CD4-positive, alpha-beta T cell (primary cell): ENCODE measurements at regions not wholly inside any gene's neighbourhood (a gene's known extent, or its start where the extent isn't known, plus 50 kb on each side); places are given as distances from the start of the nearest gene placed in this dataset.

Source experiments
- ATAC-seq: fragments of 200-7000 bp; cut with Tn5 transposase; one replicate; pipeline ENCODE4 v1.10.0; 2022; ENCODE audit warnings: mild to moderate bottlenecking; ENCODE audit not compliant: poor library complexity
- CTCF ChIA-PET: fragments of 350-600 bp; sonication (Branson Sonifier 250); formaldehyde crosslinking; loops from one replicate; lab custom pipeline; 2021; ENCODE audit warnings: antibody characterized with exemption, inconsistent platforms; lab: Charles Lee
- POLR2A ChIA-PET: fragments of 350-600 bp; sonication (Branson Sonifier 250); formaldehyde crosslinking; loops from one replicate; lab custom pipeline; 2021; ENCODE audit warnings: antibody characterized with exemption, inconsistent platforms; lab: Charles Lee
- DNase-seq, 14 experiments: peaks; one replicate each; pipeline ENCODE4 v3.0.0-alpha.2; 2013 to 2020; ENCODE audit warnings: mixed read lengths in 2 of 14
- H3K27ac ChIP-seq, 2 donors: one replicate each; pipeline versions ENCODE4 v1.5.1 to v1.7.0; 2013; ENCODE audit warnings: low read length in 2 of 2, low read depth in 1 of 2, mild to moderate bottlenecking in 1 of 2
- H3K27me3 ChIP-seq, 2 experiments: 1 replicate in 1 of 2; 2 replicates in 1 of 2; pipeline versions ENCODE4 v1.6.1 to v1.7.0; 2013; ENCODE audit warnings: low read length in 2 of 2, control low read depth in 1 of 2, mild to moderate bottlenecking in 1 of 2, moderate library complexity in 1 of 2; ENCODE audit not compliant: insufficient read depth in 2 of 2, control insufficient read depth in 1 of 2
- H3K36me3 ChIP-seq: one replicate; pipeline ENCODE4 v1.6.1; 2013; ENCODE audit warnings: low read length, control low read depth; ENCODE audit not compliant: insufficient read depth
- H3K4me1 ChIP-seq: one replicate; pipeline ENCODE4 v1.6.1; 2013; ENCODE audit warnings: low read length, control low read depth; ENCODE audit not compliant: insufficient read depth
- H3K4me3 ChIP-seq: one replicate; pipeline ENCODE4 v1.5.1; 2013; ENCODE audit warnings: mild to moderate bottlenecking, low read length, moderate library complexity
- H3K9me3 ChIP-seq, 2 experiments: 1 replicate in 1 of 2; 2 replicates in 1 of 2; pipeline versions ENCODE4 v1.6.1 to v1.7.0; 2013; ENCODE audit warnings: low read length in 2 of 2, mild to moderate bottlenecking in 2 of 2, control low read depth in 1 of 2, moderate library complexity in 1 of 2; ENCODE audit not compliant: control insufficient read depth in 1 of 2, insufficient read depth in 1 of 2
- H3K27ac Mint-ChIP-seq: one replicate; pipeline ENCODE4 v1.8.0; 2020; ENCODE audit warnings: mixed read lengths
- H3K27me3 Mint-ChIP-seq: one replicate; pipeline ENCODE4 v1.8.0; 2021; ENCODE audit warnings: mixed read lengths
- H3K36me3 Mint-ChIP-seq: one replicate; pipeline ENCODE4 v1.8.0; 2021; ENCODE audit warnings: low read depth, mixed read lengths
- H3K4me1 Mint-ChIP-seq: one replicate; pipeline ENCODE4 v1.8.0; 2021; ENCODE audit warnings: low read depth, mixed read lengths
- H3K4me3 Mint-ChIP-seq: one replicate; pipeline ENCODE4 v1.8.0; 2020; ENCODE audit warnings: mild to moderate bottlenecking, mixed read lengths
- H3K9me3 Mint-ChIP-seq: one replicate; pipeline ENCODE4 v1.8.0; 2020; ENCODE audit warnings: mixed read lengths
- intact Hi-C, 2 experiments: fragments of 100-400 bp; cut with DNase I in 1 of 2; cut with micrococcal nuclease in 1 of 2; formaldehyde crosslinking; loops; one replicate each; pipeline versions ENCODE4 v1.15.1 to v1.9.0; 2023 to 2025; cut with DNase I, micrococcal nuclease
- TF ChIP-seq, protein P1 (sequence below): fragments of 200-600 bp; IDR thresholded peaks from one replicate; pipeline ENCODE4 v1.8.0; 2022; ENCODE audit warnings: antibody characterized with exemption, mild to moderate bottlenecking

DNA sequence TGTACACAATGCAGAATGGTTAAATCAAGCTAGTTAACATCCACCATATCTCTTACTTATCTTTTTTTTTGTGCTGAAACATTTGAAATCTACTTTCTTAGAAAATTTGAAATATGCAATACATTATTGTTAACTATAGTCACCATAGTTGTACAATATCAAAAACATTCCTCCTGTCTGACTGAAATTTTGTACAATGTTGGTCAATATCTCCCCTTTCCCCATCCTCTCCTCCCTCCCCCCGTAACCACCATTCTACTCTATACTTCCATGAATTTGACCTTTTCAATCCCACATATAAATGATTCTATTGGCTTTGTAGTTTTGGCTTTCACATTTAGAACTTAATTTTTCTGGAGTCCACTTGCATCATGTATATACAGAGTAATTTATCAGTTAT, 63.5 kb upstream of the DCD start:
- CTCF ChIA-PET: no interaction called here
- intact Hi-C loops: no loop called here
- POLR2A ChIA-PET: no interaction called here

DNA sequence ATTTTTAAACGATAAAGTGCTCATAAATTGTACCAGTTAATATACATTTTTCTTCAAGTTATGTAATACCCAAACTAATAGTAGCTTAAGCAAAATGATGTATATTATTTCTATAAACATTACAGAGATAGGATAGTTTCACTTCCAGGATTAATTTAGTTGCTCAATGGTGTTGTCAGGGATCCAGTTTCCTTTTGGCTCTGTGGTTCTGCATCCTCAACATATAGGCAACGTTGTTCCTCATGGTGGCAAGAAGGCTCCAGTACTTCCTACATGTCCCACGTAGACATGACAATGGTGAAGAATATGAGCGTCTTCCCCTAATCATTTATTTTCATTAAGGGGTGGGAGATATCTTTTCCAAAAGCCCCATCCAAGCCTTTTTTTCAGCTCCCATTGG, 60.7 kb upstream of the DCD start:
- CTCF ChIA-PET: no interaction called here
- H3K4me3 ChIP-seq: no peak overlapping the region

More for the DNA sequence above, 63.5 kb upstream of the DCD start:
- H3K27ac ChIP-seq: no peak overlapping the region
- Mint-ChIP-seq H3K9me3 (no peaks in the 10 kb centered on the region), H3K27me3 (peaks cover 29% of the 10 kb centered on the region), H3K27ac (no peak overlapping the region), H3K4me3 (no peak overlapping the region), H3K4me1 (no peaks in the 10 kb centered on the region), H3K36me3 (no peaks in the 10 kb centered on the region)
- no peaks in the 10 kb centered on the region for H3K4me1 ChIP-seq
- ATAC-seq: no peak
- H3K36me3 ChIP-seq: no peaks in the 10 kb centered on the region
- H3K27me3 ChIP-seq: no peaks in the 10 kb centered on the region
- TF ChIP-seq, protein P1, sequence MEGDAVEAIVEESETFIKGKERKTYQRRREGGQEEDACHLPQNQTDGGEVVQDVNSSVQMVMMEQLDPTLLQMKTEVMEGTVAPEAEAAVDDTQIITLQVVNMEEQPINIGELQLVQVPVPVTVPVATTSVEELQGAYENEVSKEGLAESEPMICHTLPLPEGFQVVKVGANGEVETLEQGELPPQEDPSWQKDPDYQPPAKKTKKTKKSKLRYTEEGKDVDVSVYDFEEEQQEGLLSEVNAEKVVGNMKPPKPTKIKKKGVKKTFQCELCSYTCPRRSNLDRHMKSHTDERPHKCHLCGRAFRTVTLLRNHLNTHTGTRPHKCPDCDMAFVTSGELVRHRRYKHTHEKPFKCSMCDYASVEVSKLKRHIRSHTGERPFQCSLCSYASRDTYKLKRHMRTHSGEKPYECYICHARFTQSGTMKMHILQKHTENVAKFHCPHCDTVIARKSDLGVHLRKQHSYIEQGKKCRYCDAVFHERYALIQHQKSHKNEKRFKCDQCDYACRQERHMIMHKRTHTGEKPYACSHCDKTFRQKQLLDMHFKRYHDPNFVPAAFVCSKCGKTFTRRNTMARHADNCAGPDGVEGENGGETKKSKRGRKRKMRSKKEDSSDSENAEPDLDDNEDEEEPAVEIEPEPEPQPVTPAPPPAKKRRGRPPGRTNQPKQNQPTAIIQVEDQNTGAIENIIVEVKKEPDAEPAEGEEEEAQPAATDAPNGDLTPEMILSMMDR: no peak
- DNase-seq: no peak
- H3K4me3 ChIP-seq: no peak overlapping the region
- no peaks in the 10 kb centered on the region for H3K9me3 ChIP-seq

DNA sequence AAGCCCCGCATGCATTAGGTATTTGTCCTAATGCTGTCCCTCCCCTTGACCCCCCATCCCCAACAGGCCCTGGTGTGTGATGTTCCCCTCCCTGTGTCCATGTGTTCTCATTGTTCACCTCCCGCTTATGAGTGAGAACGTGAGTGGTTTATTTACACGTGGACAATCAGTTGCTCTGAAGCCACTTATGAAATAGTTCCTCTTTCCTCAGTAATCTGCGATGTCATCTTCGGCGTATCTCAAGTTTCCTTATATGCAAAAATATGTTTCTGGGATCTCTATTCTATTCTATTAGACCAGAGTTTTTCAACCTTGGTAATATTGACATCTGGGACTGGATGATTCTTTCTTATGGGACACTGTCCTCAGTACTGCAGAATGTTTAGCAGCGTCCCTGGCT, 56.0 kb upstream of the DCD start:
- Mint-ChIP-seq H3K9me3 (no peaks in the 10 kb centered on the region), H3K27me3 (peaks cover 3% of the 10 kb centered on the region), H3K4me3 (no peak overlapping the region), H3K4me1 (no peaks in the 10 kb centered on the region), H3K36me3 (no peaks in the 10 kb centered on the region), H3K27ac (no peak overlapping the region)
- TF ChIP-seq, protein P1: no peak
- Histone ChIP-seq H3K4me1 (no peaks in the 10 kb centered on the region), H3K27ac (no peak overlapping the region), H3K36me3 (no peaks in the 10 kb centered on the region), H3K4me3 (no peak overlapping the region), H3K9me3 (no peaks in the 10 kb centered on the region), H3K27me3 (no peaks in the 10 kb centered on the region)
- no peak for ATAC-seq
- DNase-seq: peak in 1 of 14 experiments; percentile 7
- intact Hi-C loops: loop anchor here in 1 of 2 experiments (5.0 kb wide), 1 partner anchor 913 kb away; no protein-coding TSS in a partner anchor
- ChIA-PET CTCF (no interaction called here), POLR2A (no interaction called here)

More for the DNA sequence above, 60.7 kb upstream of the DCD start:
- intact Hi-C loops: no loop called here
- Mint-ChIP-seq H3K9me3 (no peaks in the 10 kb centered on the region), H3K4me1 (no peaks in the 10 kb centered on the region), H3K4me3 (no peak overlapping the region), H3K36me3 (no peaks in the 10 kb centered on the region), H3K27me3 (peaks cover 16% of the 10 kb centered on the region), H3K27ac (no peak overlapping the region)
- H3K27me3 ChIP-seq: no peaks in the 10 kb centered on the region
- ATAC-seq (no peak), DNase-seq (peak in 1 of 14 experiments; percentile 12)
- no peaks in the 10 kb centered on the region for H3K4me1 ChIP-seq
- no peaks in the 10 kb centered on the region for H3K9me3 ChIP-seq
- TF ChIP-seq, protein P1: no peak
- POLR2A ChIA-PET: no interaction called here
- no peaks in the 10 kb centered on the region for H3K36me3 ChIP-seq
- H3K27ac ChIP-seq: no peak overlapping the region
